HG02610 (cell line): ENCODE measurements at regions not wholly inside any gene's neighbourhood (a gene's known extent, or its start where the extent isn't known, plus 50 kb on each side); places are given as distances from the start of the nearest gene placed in this dataset.

ENCODE experiments used
- ATAC-seq: cut with Tn5 transposase; IDR thresholded peaks from one replicate; pipeline ENCODE4 v1.9.1; 2021; ENCODE audit warnings: mild to moderate bottlenecking, moderate library complexity; ENCODE audit not compliant: unreplicated experiment

GRCh38 chr3:22916933-22917332, 286.2 kb upstream of the UBE2E2 start:
- ATAC-seq = no peak

DNA sequence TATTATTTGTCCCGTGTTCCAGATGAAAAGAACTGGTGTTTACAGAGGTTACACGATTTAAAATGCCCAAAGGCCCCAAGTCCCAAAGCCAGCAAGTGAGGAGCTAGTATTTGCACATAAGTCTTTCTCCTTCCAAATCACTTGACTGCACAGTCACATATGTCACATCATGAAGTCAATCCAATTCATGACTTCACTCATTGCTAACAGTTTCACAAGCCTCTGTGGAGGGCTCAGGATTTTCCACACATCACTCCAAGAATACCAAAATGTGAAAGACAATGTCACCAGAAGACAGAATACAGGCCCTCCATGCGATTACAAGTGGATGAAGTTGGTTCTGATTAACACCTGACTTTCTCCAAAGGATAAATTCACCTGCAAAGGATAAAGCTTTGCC, 283.1 kb upstream of the UBE2E2 start:
- no peak for ATAC-seq

- no peak for ATAC-seq
Measured at GRCh38 chr3:22922317-22922716, 280.8 kb upstream of the UBE2E2 start.

- no peak for ATAC-seq
Measured at GRCh38 chr3:22923711-22924110, 279.4 kb upstream of the UBE2E2 start.

GRCh38 chr3:22928216-22929110, 274.7 kb upstream of the UBE2E2 start:
- no peak for ATAC-seq

GRCh38 chr3:22933051-22933840, 269.9 kb upstream of the UBE2E2 start:
- ATAC-seq = no peak

- ATAC-seq = no peak
Measured at GRCh38 chr3:22933841-22934116, 269.3 kb upstream of the UBE2E2 start.

- no peak for ATAC-seq
Measured at GRCh38 chr3:22935040-22935439, 268.1 kb upstream of the UBE2E2 start.

DNA sequence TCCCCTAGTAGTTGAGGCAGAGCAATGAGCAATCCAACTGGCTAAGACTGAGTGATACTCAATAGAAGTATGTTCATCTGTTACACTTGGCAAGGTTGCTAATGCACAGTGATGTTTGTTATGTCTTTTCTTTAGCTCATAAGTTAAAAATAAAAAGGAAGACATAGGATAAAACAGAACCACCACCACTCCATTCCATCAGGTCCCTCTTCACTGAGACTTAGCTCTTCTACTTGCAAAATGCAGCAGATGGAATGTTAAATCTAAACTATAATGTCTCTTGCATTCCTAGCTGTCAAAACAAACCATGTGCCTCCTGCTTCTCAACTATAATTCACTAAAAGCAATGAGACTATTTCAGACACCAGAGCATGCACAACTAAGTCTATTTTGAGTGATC, 265.6 kb upstream of the UBE2E2 start:
- no peak for ATAC-seq

DNA sequence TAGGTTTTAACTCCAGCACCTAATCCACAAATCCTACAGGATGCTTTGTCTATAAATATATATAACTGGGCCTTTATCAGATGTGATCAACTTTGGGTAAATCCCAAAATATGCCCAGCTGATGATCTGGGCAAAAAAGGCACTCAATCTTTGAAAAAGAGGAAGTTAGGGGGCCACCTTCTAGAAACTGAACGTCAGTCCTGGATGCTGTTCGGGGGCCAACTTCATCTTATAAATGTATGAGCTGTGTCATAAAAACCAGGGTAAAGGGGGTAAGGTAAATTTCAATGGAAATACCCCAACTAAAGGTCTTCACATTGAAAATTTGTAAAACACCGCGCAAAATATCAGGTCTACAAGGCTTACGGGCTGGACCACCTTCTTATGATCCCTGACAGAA, 264.4 kb upstream of the UBE2E2 start:
- ATAC-seq = no peak

- ATAC-seq = no peak
Measured at GRCh38 chr3:22939349-22939748, 263.8 kb upstream of the UBE2E2 start.

- ATAC-seq = no peak
Measured at GRCh38 chr3:22940285-22940684, 262.8 kb upstream of the UBE2E2 start.

DNA sequence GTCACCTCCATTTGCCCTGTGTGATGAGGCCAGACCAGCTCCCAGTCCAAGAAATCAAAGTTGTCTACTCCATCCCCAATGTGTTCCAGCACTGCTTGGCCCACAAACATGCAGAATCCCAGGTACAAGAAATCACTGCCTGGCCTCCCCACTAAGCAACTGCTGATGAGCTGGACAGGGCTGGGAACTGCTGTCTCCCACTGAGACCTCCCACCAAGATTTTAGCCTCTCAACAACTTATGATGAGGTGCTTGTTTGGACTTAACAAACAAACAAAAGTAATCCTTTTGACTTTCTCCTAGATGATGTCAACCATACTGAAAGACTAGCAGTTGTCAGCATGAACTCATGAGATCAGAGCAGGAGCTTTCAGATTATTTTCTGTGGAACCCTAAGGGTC, 260.1 kb upstream of the UBE2E2 start:
- no peak for ATAC-seq

DNA sequence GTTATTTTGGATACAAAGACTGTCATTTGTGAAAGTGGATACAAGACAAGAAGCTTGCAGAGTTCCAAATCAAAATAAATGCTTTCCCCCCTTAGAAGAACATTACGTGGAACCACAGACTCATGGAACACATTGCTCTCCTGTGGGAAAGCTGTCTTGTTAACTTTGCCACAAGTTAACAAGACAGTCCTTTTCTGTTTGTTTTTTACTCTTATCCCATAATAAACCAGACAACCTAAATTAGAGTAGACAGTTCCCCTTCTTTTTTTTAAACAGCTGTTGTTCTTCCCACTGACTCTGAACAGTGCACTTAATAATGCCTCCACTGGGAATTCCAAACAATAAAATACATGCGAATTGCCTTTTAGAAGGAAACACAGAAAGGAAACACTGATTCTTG, 255.3 kb upstream of the UBE2E2 start:
- ATAC-seq = no peak

- ATAC-seq = no peak
Measured at GRCh38 chr3:22951910-22952309, 251.2 kb upstream of the UBE2E2 start.

GRCh38 chr3:22952860-22953259, 250.3 kb upstream of the UBE2E2 start:
- ATAC-seq = no peak

DNA sequence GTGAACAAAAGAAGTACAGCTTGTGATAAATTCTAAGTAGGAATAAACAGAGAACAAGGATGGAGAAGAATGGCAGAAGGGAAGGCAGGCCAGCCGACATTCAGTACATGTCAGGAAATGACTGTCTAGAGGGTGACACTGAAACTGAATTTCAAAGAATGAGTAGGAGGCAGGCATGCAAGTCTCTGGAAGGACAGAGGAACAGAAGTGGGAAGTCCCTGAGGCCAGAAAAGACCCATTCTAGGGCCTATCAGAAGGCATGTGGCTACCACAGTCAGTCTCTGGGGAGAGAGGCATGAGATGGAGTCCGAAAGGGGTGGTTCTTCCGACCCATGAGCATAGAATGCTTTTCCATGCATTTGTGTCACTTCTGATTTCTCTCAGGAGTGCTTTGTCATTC, 243.5 kb upstream of the UBE2E2 start:
- peak; percentile 98 for ATAC-seq

- peak; percentile 25 for ATAC-seq
Measured at GRCh38 chr3:22960105-22960984, 242.8 kb upstream of the UBE2E2 start.

- no peak for ATAC-seq
Measured at GRCh38 chr3:22962244-22962643, 240.9 kb upstream of the UBE2E2 start.

- no peak for ATAC-seq
Measured at GRCh38 chr3:22966349-22966748, 236.8 kb upstream of the UBE2E2 start.

GRCh38 chr3:22969276-22969675, 233.9 kb upstream of the UBE2E2 start:
- no peak for ATAC-seq
